T-helper 1 cell treated with Interleukin-12 subunit alpha and Interleukin-12 subunit beta and Interleukin-4 antibody, amounts not matched to agents 30 μg/mL and 1 μg/mL, for 36 hours (primary cell): ENCODE measurements at regions not wholly inside any gene's neighbourhood (a gene's known extent, or its start where the extent isn't known, plus 50 kb on each side); places are given as distances from the start of the nearest gene placed in this dataset.

Source experiments
- H3K27ac Mint-ChIP-seq: one replicate; pipeline ENCODE4 v1.8.0; 2021; ENCODE audit warnings: mild to moderate bottlenecking, mixed read lengths
- H3K27me3 Mint-ChIP-seq: one replicate; pipeline ENCODE4 v1.8.0; 2021; ENCODE audit warnings: low read depth, mixed read lengths
- H3K36me3 Mint-ChIP-seq: one replicate; pipeline ENCODE4 v1.8.0; 2021; ENCODE audit warnings: low read depth, mixed read lengths
- H3K4me1 Mint-ChIP-seq: one replicate; pipeline ENCODE4 v1.8.0; 2021; ENCODE audit warnings: low read depth, mixed read lengths
- H3K4me3 Mint-ChIP-seq: one replicate; pipeline ENCODE4 v1.8.0; 2021; ENCODE audit warnings: mild to moderate bottlenecking, moderate library complexity, mixed read lengths
- H3K9me3 Mint-ChIP-seq: one replicate; pipeline ENCODE4 v1.8.0; 2021; ENCODE audit warnings: mixed read lengths

DNA sequence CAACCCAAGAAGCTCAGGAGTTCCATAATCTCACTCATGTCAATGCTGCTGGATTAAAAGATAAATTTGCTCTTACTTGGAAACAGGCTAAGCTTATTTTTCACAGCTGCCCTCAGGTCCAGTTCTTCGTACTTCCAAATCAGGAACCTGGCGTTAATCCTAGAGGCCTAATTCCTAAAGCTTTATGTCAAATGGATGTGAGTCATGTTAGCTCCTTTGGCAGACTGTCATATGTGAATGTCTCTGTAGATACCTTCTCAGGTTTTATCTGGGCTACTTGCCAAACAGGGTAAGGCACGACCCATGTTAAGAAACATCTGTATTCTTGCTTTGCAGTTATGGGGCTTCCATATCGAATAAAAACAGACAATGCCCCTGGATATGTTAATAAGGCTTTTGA, 504.6 kb downstream of the ALG10 start:
- Mint-ChIP-seq H3K4me1 (no peaks in the 10 kb centered on the region), H3K27ac (no peak overlapping the region), H3K9me3 (peaks cover 77% of the 10 kb centered on the region), H3K27me3 (no peaks in the 10 kb centered on the region), H3K4me3 (no peak overlapping the region), H3K36me3 (no peaks in the 10 kb centered on the region)

DNA sequence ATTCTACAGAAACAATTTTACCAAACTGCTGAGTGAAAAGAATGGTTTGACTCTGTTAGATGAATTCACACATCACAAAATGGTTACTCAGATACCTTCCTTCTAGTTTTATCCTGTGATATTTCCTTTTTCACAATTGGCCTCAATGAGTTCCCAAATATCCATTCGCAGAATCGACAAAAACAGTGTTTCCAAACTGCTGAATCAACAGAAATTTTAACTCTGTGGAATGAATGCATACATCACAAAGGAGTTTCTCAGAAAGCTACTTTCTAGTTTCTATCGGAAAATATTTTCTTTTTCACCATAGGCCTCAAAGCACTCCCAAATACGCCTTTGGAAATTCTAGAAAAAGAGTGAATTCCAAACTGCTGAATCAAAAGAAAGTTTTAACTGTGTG, 525.0 kb downstream of the ALG10 start:
- no peak overlapping the region for H3K27ac Mint-ChIP-seq
- H3K27me3 Mint-ChIP-seq: no peaks in the 10 kb centered on the region
- peaks cover 1% of the 10 kb centered on the region for H3K36me3 Mint-ChIP-seq
- H3K4me1 Mint-ChIP-seq: no peaks in the 10 kb centered on the region
- no peak overlapping the region for H3K4me3 Mint-ChIP-seq
- H3K9me3 Mint-ChIP-seq: peaks cover 59% of the 10 kb centered on the region

DNA sequence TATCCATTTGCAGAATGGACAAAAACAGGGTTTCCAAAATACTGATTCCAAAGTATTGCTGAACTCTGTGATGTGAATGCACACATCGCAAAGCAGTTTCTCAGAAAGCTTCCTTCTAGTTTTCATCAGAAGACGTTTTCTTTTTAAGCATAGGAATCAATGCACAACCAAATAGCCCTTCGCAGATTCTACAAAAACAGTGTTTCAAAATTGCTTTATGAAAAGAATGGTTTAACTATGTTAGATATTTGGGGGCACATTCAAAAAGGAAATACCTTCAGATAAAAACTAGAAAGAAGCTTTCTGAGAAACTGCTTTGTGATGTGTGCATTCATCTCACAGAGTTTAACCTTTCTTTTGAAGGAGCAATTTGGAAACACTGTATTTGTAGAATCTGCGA, 569.7 kb downstream of the ALG10 start:
- Mint-ChIP-seq H3K9me3 (peaks cover 85% of the 10 kb centered on the region), H3K4me3 (no peak overlapping the region), H3K4me1 (no peaks in the 10 kb centered on the region), H3K36me3 (no peaks in the 10 kb centered on the region), H3K27me3 (no peaks in the 10 kb centered on the region), H3K27ac (no peak overlapping the region)

DNA sequence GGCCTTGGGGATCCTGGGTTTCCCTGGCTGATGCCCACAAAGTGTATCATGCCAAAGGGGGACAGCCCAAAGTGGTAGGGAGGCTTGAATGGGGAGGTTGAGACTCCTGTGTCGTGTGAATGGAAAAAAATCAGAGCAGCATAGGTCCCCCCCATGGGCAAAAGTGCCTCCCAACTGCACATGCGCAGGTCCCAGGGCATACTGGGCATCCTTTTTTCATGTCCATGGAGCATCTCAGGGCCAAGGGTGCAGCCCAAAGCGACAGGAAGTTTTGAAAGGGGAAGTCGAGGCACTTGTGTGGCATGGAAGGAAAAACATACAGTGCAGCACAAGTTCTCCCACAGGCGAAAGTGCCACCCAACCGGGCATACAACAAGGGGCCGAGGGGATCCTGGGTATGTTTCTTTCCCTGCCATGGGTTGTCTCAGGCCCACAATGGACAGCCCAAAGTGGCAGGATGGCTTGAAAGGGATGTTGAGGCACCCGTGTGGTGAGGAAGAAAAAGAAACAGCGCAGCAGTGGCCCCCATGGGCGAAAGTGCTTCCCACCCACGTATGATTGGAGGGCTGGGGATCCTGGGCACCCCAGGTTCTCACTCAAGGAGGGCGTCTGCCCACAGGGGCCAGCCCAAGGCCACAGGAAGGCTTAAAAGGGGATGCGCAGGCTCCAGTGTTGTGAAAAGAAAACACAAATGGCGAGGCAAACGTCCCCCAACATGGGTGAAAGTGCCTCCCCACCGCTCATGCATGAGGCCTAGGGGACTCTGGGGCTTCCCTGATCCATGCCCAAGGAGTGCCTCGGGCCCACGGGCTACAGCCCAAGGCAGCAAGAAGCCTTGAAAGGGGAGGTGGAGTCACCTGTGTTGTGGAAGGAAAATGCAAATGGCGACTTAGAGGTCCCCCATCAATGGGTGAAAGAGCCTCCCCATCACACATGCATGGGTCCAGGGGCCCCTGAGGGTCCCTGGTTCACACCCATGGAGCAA, 573.7 kb downstream of the ALG10 start:
- Mint-ChIP-seq H3K27me3 (no peaks in the 10 kb centered on the region), H3K27ac (no peak overlapping the region), H3K36me3 (no peaks in the 10 kb centered on the region), H3K9me3 (peaks cover 87% of the 10 kb centered on the region), H3K4me3 (no peak overlapping the region), H3K4me1 (no peaks in the 10 kb centered on the region)

DNA sequence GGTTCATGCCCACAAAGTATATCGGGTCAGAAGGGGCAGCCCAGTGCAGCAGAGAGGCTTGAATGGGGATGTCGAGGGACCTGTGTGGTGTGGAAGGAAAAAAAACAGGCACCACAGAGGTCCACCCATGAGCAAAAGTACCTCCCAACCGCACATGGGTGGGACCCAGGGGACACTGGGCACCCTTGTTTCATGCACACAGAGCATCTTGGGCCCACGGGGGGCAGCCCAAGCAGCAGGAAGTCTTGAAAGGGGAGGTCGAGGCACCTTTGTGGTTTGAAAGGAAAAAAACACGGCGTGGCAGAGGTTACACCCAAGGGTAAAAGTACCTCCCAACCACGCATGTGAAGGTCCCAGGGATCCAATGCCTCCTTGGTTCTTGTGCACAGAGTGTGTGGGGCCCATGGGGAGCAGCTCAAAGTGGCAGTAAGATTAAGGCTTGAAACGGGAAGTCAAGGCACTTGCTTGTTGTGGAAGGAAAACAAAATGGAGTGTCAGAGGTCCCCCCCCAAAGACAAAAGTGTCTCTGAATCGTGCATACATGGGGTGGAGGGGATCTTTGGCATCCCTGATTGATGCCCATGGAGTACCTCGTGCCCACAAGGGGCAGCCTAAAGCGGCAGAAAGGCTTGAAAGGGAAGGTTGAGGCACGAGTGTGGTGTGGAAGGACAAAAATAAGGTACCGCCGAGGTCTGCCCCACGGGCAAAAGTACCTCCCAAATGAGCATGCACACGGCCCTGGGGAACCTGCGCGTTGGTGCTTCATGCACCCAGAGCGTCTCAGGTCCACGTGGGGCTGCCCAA, 575.5 kb downstream of the ALG10 start:
- H3K27me3 Mint-ChIP-seq: no peaks in the 10 kb centered on the region
- no peak overlapping the region for H3K4me3 Mint-ChIP-seq
- peaks cover 87% of the 10 kb centered on the region for H3K9me3 Mint-ChIP-seq
- H3K27ac Mint-ChIP-seq: no peak overlapping the region
- H3K4me1 Mint-ChIP-seq: no peaks in the 10 kb centered on the region
- no peaks in the 10 kb centered on the region for H3K36me3 Mint-ChIP-seq

DNA sequence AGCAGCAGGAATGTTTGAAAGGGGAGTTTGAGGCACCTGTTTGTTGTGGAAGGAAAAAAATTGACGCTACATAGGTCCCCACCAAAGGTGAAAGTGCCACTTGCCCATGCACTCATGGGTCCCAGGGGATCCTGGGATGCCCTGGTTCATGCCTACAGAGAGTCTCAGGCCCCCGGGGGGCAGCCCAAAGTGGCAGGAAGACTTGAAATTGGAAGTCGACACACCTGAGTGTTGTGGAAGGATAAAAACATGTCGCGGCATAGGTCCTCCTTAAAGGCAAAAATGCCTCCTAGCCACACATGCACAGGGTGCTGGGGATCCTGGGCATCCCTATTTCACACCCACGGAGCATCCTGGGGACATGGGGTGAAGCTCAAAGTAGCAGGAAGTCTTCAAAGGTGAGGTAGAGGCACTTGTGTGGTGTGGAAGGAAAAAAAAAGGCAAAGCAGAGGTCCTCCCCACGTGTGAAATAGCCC, 576.1 kb downstream of the ALG10 start:
- Mint-ChIP-seq H3K36me3 (no peaks in the 10 kb centered on the region), H3K9me3 (peaks cover 91% of the 10 kb centered on the region), H3K27me3 (no peaks in the 10 kb centered on the region), H3K27ac (no peak overlapping the region), H3K4me3 (no peak overlapping the region), H3K4me1 (no peaks in the 10 kb centered on the region)

DNA sequence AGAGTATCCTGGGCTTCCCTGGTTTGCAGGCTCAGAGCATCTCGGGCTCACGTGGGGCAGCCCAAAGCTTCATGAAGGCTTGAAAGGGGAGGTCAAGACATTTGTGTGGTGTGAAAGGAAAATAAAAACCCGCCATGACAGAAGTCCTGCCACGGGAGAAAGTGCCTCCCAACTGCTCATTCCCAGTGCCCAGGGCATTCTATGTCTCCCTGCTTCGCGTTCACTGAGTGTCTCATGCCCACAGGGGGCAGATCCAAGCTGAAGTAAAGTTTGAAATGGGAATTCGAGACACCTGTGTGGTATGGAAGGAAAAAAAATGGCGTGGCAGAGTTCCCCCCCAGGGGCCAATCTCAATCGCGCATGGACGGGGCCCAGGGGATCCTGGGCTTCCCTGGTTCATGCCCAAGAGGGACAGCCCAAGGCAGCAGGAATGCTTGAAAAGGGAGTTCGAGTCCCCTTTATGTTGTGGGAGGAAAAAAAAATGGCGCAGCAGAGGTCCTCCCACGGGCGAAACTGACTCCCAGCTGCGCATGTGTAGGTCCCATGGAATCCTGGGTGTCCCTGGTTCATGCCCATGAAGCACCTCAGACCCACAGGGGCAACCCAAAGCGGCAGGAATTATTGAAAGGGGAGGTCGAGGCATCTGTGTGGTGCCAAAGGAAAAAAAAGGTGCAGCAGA, 576.7 kb downstream of the ALG10 start:
- no peaks in the 10 kb centered on the region for H3K4me1 Mint-ChIP-seq
- H3K27ac Mint-ChIP-seq: no peak overlapping the region
- H3K9me3 Mint-ChIP-seq: peaks cover 91% of the 10 kb centered on the region
- H3K4me3 Mint-ChIP-seq: no peak overlapping the region
- no peaks in the 10 kb centered on the region for H3K36me3 Mint-ChIP-seq
- H3K27me3 Mint-ChIP-seq: no peaks in the 10 kb centered on the region

DNA sequence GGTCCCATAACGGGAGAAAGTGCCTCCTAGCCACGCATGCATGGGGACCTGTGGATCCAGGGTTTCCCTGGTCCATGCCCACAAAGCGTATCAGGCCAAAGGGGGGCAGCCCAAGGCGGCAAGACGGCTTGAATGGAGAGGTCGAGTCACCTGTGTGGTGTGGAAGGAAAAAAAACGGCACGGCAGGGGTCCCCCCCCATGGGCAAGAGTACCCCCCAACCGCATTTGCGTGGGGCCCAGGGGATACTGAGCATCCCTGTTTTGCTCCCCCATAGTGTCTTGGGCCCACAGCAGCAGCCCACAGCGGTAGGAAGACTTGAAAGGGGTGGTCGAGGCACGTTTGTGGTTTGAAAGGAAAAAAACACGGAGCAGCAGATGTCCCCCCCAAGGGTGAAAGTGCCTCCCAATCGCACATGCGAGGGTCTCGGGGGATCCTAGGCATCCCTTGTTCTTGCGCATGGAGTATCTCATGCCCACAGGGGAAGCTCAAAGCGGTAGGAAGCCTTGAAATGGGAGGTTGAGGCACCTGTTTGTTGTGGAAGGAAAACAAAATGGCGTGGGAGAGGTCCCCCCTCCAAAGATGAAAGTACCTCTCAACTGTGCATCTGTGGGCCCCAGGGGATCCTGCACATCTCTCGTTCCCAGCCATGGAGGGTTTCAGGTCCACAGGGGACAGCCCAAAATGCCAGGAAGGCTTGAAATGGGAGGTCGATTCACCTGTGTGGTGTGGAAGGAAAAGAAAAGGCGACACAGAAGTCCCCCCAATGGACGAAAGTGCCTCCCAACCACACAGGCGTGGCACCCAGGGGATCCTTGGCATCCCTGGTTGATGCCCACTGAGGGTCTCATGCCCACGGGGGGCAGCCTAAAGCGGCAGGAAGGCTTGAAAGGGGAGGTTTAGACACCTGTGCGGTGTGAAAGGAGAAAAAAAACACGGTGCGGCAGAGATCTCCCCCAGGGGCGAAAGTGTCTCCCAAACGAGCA, 577.5 kb downstream of the ALG10 start:
- Mint-ChIP-seq H3K9me3 (peaks cover 90% of the 10 kb centered on the region), H3K27me3 (no peaks in the 10 kb centered on the region), H3K36me3 (no peaks in the 10 kb centered on the region), H3K4me1 (no peaks in the 10 kb centered on the region), H3K4me3 (no peak overlapping the region), H3K27ac (no peak overlapping the region)

DNA sequence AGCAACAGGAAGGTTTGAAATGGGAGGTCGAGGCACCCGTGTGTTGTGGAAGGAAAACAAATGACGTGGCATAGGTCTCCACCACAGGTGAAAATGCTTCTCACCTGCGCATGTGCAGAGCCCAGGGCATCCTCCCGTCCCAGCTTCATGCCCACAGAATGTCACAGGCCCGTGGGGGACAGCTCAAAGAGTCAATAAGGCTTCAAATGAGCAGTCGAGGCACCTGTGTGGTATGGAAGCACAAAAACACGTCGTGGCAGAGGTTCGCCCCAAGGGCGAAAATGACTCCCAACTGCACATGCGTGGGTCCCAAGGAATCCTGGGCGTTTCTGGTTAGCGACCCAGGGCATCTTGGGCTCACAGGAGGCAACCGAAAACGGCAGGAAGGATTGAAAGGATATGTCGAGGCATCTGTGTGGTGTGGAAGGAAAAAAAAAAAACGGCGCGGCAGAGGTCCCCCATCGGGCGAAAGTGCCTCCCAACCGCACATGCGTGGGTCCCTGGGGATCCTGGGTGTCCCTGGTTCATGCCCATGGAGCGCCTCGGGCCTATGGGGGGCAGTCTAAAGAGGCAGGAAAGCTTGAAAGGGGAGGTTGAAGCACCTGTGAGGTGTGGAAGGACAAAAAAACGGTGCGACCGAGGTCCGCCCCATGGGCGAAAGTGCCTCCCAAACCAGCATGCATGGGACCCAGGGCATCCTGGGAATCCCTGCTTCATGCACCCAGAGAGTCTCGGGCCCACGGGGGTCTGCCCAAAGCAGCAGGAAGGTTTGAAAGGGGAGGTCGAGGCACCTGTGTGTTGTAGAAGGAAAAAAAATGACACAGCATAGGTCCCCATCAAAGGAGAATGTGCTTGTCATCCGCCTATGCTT, 578.5 kb downstream of the ALG10 start:
- no peak overlapping the region for H3K4me3 Mint-ChIP-seq
- no peaks in the 10 kb centered on the region for H3K4me1 Mint-ChIP-seq
- no peaks in the 10 kb centered on the region for H3K27me3 Mint-ChIP-seq
- H3K36me3 Mint-ChIP-seq: no peaks in the 10 kb centered on the region
- H3K27ac Mint-ChIP-seq: no peak overlapping the region
- H3K9me3 Mint-ChIP-seq: peaks cover 85% of the 10 kb centered on the region

DNA sequence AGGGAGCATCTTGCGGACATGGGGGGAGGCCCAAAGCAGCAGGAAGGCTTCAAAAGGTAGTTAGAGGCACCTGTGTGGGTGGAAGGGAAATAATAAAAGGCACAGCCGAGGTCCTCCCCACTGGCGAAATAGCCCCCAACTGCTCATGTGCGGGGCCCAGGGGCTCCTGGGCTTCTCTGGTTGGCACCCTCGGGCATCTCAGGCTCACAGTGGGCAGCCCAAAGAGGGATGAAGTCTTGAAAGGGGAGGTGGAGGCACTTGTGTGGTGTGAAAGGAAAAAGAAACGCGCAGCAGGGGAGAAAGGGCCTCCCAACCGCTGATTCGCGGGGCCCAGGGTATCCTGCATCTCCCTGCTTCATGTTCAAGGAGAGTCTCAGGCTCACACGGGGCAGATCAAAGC, 579.4 kb downstream of the ALG10 start:
- no peak overlapping the region for H3K4me3 Mint-ChIP-seq
- H3K27ac Mint-ChIP-seq: no peak overlapping the region
- H3K36me3 Mint-ChIP-seq: no peaks in the 10 kb centered on the region
- no peaks in the 10 kb centered on the region for H3K27me3 Mint-ChIP-seq
- H3K9me3 Mint-ChIP-seq: peaks cover 86% of the 10 kb centered on the region
- no peaks in the 10 kb centered on the region for H3K4me1 Mint-ChIP-seq

DNA sequence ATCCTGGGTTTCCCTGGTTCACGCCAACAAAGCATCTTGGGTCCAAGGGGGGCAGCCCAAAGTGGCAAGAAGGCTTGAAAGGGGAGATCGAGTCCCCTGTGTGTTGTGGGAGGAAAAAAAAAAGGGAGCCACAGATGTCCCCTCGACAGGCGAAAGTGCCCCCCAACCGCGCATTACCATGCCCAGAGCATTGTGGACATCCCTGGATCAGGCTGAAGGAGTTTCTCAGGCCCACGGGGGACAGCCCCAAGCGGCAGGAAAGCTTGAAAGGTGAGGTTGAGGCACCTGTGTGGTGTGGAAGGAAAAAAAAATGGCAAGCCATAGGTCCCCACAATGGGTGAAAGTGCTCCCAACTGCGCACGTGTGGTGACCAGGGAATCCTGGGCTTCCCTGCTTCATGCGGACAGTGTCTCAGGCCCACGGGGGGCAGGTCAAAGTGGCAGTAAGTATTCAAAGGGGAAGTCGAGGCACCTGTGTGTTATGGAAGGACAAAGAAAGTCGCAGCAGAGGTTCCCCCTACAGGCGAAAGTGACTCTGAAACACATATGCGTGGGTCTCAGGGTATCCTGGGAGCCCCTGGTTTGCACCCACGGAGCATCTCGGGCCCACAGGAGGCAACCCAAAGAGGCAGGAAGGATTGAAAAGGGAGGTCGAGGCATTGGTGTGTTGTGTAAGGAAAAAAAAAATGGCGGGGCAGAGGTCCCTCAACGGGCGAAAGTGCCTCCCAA, 580.1 kb downstream of the ALG10 start:
- H3K9me3 Mint-ChIP-seq: peaks cover 80% of the 10 kb centered on the region
- no peaks in the 10 kb centered on the region for H3K4me1 Mint-ChIP-seq
- H3K27me3 Mint-ChIP-seq: no peaks in the 10 kb centered on the region
- no peak overlapping the region for H3K4me3 Mint-ChIP-seq
- H3K36me3 Mint-ChIP-seq: no peaks in the 10 kb centered on the region
- H3K27ac Mint-ChIP-seq: no peak overlapping the region

DNA sequence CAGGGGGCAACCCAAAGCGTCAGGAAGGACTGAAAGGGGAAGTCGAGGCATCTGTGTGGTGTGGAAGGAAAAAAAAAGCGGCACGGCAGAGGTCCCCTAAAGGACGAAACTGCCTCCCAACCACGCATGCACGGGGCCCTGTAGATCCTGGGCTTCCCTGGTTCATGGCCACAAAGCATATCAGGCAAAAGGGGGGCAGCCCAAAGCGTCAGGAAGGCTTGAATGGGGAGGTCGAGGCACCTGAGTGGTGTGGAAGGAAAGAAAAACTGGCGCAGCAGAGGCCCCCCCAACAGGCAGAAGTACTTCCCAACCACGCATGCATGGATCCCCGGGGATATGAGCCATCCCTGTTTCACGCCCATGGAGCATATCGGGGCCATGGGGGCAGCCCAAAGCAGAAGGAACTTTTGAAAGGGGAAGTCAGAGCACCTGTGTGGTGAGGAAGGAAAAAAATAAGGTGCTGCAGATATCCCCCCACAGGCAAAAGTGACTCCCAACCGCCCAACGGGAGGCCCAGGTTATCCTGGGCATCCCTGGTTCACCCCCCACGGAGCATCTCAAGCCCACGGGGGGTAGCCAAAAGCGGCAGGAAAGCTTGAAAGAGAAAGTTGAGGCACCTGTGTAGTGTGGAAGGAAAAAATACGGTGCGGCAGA, 581.2 kb downstream of the ALG10 start:
- Mint-ChIP-seq H3K36me3 (no peaks in the 10 kb centered on the region), H3K27me3 (no peaks in the 10 kb centered on the region), H3K4me1 (no peaks in the 10 kb centered on the region), H3K4me3 (no peak overlapping the region), H3K9me3 (peaks cover 70% of the 10 kb centered on the region), H3K27ac (no peak overlapping the region)
